Amniotic epithelial cell (primary cell): ENCODE measurements at regions not wholly inside any gene's neighbourhood (a gene's known extent, or its start where the extent isn't known, plus 50 kb on each side); places are given as distances from the start of the nearest gene placed in this dataset.

Experiments
- DNase-seq: peaks from one replicate; pipeline ENCODE4 v3.0.0-alpha.2; 2010; ENCODE audit warnings: low read depth

DNA sequence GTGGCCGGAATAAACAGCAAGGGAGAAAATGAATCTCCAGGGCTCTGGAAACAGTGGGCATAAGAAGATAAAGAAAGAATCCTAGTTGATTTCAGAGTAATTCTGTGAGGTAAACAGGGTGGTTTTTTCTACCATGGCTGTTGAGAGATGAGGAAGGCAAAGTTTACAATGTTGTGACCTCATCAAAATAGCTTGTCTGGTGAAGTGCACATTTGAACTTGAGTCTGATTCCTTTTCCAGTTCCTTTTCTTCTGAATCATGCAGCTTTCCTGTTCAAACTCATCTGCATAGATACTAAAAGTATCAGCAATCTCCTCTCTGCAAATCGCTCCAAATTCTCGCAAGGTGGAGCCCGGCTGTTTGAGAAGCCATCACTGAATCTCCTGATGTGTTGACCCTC is 161.7 kb downstream of the PLPP3 start:
- DNase-seq: peak; percentile 67

DNA sequence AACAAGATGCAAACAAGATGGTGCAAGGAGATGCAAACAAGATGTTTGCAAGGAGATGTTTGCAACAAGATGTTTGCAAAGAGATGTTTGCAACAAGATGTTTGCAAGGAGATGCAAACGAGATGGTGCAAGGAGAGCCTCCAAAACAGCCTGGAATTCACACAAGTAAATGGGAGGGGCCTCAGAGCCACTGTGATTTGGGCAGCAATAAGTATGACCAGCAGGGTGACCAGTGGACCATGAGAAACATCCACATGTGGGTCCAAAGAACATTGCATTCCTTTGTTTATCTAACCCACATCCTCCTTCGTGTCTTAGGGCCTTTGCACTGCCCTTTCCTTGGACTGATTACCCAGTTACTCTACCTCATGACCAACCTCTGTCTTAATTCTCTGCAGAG is 162.9 kb downstream of the PLPP3 start:
- DNase-seq: peak; percentile 39

GRCh38 chr1:56415720-56416119 is 163.6 kb downstream of the PLPP3 start:
- DNase-seq: no peak

GRCh38 chr1:56415258-56415657 is 164.1 kb downstream of the PLPP3 start:
- no peak for DNase-seq

DNA sequence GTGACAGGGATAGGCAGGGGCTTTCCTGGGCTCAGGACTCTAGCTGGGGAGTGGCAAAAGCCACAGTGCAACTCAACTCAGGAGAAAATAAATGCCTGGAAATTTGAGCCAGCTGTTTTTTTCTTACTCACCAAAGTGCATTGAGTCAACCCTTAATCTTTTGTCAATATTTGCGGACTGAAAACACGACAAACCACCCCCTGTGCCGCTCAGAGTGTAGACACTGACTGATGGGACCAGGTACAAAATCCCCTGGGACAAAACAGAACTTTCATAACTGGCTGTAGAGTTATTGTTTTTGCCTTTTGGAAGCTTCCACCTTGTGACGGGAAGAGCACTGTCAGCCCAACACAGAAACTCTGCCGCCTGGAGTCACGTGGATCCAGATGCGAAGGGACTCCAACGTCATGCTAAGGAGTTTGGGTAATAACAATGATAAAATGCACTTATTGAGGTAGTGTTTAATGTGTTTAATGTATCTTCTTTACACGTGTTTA is 164.6 kb downstream of the PLPP3 start:
- no peak for DNase-seq

DNA sequence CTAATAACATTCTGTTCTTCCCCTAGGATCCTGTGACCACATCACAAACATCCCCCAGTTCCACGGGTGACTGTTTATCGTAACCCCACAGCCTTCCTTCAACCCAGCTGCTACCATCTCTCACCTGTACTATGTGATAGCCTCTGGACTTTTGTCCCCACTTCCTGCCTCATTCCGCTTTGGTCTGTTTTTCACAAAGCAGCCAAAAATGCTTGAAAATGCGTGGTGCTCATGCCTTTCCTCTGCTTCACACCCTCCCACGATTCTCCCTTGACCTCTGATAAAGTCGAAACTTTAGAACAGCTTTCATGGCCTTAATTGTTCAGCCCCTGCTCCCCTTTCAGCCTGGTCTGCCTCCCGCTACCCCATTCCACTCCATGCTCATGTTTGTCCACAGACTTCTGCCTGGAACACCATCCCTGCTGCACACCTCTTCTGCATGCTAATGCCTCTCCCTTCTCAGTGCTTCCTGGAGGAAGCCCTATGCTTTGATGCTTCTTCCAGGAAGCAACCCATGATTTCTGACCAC is 165.6 kb downstream of the PLPP3 start:
- no peak for DNase-seq

DNA sequence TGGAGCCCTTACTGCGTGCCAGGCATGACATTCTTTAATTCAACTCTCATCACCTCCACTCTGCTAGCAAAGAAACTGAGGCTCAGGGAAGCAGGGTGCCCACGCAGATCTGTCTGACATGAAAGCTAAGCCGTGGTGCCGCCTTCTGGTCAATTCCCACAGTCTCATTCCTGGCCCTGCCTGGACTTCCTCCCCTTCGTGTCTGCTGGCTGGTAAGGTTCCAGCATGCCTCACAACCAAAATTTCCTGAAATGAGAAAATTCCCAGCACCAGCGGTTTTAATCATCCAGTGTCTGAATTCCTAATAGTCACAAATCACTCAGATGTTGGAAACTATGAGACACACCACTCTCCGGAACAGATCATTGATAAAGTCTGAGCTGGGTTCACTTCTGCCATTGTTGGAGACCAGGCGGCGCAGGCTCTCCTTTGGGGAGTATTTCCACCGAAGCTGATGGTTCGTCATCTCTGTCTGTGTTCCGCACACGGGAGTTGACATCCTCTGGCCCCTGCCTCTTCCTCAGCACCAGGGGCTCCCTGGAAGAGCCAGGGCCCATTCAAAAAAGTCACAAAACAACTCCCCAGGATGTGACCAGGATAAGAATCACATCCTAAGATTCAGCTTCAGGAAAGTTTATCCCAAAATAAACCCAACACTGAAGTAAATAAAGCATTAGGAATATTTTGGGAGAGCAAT is 167.7 kb downstream of the PLPP3 start:
- no peak for DNase-seq

- no peak for DNase-seq
Observed at GRCh38 chr1:56411021-56411420, 168.3 kb downstream of the PLPP3 start.

- no peak for DNase-seq
Observed at GRCh38 chr1:56410405-56410804, 169.0 kb downstream of the PLPP3 start.

DNA sequence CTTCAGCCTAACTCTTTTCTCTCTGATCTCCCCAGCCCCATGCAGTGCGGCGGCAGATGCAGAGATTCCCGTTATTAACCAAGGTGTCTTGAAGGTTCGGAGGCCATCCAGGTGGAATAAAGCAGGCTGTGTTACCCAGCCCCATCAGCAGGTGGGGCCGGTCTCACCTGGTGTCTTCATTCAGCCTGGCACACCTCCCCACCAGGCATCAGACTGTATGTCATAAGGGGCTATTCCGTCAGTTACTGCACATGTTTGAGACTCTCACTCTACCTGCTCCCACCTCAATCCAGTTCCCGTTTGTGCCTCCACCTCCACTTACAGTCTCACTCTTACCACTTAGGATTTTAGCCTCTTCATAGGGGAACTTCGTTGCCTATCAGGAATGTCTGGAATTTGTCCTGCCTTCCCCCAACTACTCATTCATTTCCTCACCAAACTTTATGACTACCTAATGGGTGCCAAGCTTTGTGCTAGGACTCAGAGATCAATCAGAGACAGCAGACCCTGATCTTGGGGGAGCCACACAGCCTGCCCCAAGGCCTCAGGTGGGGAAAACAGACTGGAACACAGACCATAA is 170.2 kb downstream of the PLPP3 start:
- no peak for DNase-seq

DNA sequence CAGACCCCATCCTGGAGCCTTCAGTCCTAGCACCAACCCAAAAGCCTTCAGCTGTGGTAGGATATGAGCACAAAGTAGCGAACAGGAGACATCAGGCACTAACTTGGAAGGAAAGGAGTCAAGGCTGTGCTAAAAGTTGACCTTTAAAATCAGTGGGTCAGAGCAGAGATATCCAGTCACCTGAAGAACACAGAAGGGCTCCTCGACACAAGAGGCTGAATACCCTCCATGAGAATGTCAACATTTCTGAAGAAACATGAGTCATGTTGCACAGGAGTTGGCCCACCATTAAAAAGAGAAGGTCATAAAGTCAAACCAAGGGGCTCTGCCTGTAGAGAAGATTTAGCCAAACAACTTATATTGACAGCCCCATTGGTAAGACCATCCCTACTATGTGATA is 172.5 kb downstream of the PLPP3 start:
- no peak for DNase-seq

DNA sequence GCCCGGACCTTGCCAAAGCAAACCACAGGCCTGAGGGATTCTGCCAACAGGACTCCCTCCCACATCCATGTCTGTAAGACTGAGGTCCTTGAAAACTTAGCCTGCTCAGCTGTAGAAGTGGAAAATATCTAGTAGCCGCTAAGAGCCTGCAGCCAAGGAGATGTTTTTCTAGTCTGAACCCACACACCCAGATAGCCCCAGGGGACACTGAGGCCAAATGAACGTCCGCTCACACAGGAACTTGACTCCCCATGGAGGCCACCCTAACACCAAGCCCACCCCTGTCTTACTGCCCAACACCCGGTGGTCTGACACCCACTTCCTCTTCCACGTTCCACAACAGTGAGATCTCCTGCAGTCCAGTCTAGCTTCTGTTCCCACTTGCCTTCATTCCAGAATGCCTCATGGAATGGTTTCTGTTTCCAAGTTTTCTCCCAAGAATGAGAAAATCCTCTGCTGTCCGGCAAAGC is 174.8 kb downstream of the PLPP3 start:
- no peak for DNase-seq

DNA sequence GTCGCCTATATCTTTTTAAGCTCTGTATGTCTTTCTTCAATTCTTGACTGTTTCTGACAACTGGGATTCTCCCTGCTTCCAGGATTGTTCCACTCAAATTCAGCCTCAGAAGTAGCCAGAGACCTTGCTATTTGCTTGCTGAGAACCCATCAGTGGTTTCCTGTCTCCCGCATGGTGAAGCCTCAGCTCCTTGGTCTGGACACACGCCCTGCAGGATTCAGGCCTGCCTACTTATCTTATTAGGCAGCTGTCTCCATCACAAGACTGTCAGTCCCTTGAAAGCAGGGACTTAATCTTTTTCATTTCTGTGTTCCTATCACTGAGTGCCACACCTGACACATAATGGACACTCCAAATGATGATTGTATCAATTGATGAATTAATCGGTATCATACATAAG is 175.3 kb downstream of the PLPP3 start:
- DNase-seq: no peak

GRCh38 chr1:56403321-56403720 is 176.0 kb downstream of the PLPP3 start:
- DNase-seq: no peak

- DNase-seq: no peak
Observed at GRCh38 chr1:56401191-56401590, 178.2 kb downstream of the PLPP3 start.

- no peak for DNase-seq
Observed at GRCh38 chr1:56400526-56400925, 178.8 kb downstream of the PLPP3 start.

GRCh38 chr1:56399795-56400194 is 179.6 kb downstream of the PLPP3 start:
- no peak for DNase-seq

DNA sequence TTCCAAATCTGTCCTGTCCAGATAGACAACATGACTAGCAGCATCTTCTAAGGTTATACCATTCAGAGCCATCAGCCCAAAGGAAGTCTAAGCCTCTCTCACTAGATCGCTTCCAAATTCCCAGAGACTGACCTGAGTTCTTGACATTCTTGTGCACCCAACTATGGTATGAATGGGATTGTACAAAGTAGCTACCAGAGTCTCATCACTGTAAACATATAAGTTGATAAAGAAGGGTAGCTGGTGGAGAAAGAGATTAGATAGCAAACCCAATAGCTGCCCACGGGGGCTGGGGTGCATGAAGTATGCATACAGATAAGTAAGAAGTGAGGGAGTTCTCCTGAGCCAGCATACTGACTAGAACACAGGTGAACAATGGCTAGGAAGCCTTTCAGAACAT is 180.0 kb downstream of the PLPP3 start:
- DNase-seq: peak; percentile 48

DNA sequence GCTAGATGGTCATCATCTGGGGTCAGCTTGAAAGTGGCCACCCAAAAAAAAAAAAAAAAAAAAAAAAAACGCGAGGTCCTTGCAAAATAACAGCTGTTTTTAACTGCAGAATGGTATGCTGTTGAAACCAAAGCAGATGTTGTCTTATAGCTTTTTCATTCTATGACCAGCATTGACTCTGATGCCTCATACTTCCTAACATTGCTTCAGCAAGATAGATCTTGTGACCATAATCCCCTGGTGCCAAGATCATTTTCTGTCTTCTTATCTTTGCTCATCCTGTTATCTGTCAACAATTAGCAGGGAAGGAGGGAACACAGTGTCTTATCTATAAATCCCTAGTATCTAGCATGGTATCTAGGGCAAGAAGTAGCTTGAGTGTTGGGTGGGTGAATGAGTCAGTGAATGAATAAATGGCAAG is 181.5 kb downstream of the PLPP3 start:
- peak; percentile 85 for DNase-seq

DNA sequence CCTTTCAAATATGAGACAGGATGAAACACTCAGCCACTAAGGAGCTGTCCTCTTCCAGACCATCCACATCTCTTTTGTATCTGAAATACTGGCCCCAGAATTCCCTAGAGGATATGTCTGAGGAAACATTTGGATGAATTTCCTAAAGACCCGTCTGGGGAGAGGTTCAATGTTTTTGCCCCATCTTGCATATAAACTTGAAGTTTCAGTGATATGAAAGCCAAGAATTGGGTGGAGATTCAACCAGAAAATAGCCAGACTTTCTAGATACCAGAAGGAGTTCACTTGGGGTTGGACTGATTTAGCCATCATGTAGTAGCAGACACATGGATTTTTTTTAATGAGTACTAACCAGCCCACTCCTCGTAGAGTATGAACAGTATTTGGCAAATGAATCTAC is 182.0 kb downstream of the PLPP3 start:
- no peak for DNase-seq

DNA sequence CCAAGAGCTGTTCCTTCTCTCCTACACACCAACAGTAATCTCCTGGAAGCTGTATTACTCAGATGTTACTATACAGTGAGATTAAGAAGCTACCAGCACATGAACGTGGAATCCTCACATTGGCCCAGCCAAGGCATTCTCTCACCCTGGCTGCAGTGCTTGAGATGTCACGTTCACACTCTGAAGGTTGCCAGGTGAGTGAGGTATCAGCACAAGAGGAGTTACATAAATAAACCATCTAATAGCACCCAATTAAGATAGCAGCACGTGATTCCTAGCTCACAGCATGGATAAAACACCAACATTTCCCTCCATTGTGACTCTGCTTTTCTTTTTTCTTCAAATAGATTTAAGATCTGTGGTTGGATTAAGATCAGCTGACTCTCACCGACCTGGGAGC is 182.8 kb downstream of the PLPP3 start:
- DNase-seq: peak; percentile 41

GRCh38 chr1:56395776-56396175 is 183.6 kb downstream of the PLPP3 start:
- DNase-seq: no peak

GRCh38 chr1:56394298-56394697 is 185.1 kb downstream of the PLPP3 start:
- no peak for DNase-seq
